H9 (cell line): ENCODE measurements at regions not wholly inside any gene's neighbourhood (a gene's known extent, or its start where the extent isn't known, plus 50 kb on each side); places are given as distances from the start of the nearest gene placed in this dataset.

Experiments
- DNase-seq: peaks from one replicate; pipeline ENCODE4 v3.0.0-alpha.2; 2017
- H2AFZ ChIP-seq: one replicate; pipeline ENCODE4 v1.6.1; 2013; ENCODE audit warnings: mild to moderate bottlenecking, low read length, control low read depth, moderate library complexity
- H2AK5ac ChIP-seq: 2 replicates; pipeline ENCODE4 v1.6.1; 2013; ENCODE audit warnings: low read length, control low read depth, mixed read lengths; ENCODE audit not compliant: insufficient read length
- H2BK120ac ChIP-seq: one replicate; pipeline ENCODE4 v1.6.1; 2013; ENCODE audit warnings: low read depth, mild to moderate bottlenecking, low read length, control low read depth, inconsistent platforms; ENCODE audit not compliant: poor library complexity, severe bottlenecking
- H2BK12ac ChIP-seq: 2 replicates; pipeline ENCODE4 v1.6.1; 2013; ENCODE audit warnings: low read length, control low read depth, mixed read lengths, low read depth; ENCODE audit not compliant: insufficient read length
- H2BK15ac ChIP-seq: 2 replicates; pipeline ENCODE4 v1.6.1; 2013; ENCODE audit warnings: low read depth, low read length, control low read depth
- H2BK20ac ChIP-seq: one replicate; pipeline ENCODE4 v1.6.1; 2013; ENCODE audit warnings: low read depth, mild to moderate bottlenecking, low read length, control low read depth, inconsistent platforms; ENCODE audit not compliant: poor library complexity, severe bottlenecking
- H2BK5ac ChIP-seq: 2 replicates; pipeline ENCODE4 v1.6.1; 2013; ENCODE audit warnings: low read length, control low read depth, mixed read lengths; ENCODE audit not compliant: insufficient read length
- H3K14ac ChIP-seq: 2 replicates; pipeline ENCODE4 v1.6.1; 2013; ENCODE audit warnings: low read length, control low read depth; ENCODE audit not compliant: insufficient read depth
- H3K18ac ChIP-seq: 2 replicates; pipeline ENCODE4 v1.6.1; 2013; ENCODE audit warnings: low read depth, mild to moderate bottlenecking, mixed read lengths, low read length, control low read depth; ENCODE audit not compliant: insufficient read length
- H3K23ac ChIP-seq: 2 replicates; pipeline ENCODE4 v1.6.1; 2013; ENCODE audit warnings: low read length, control low read depth, mixed read lengths, low read depth; ENCODE audit not compliant: insufficient read length
- H3K23me2 ChIP-seq: 2 replicates; pipeline ENCODE4 v1.6.1; 2013; ENCODE audit warnings: low read depth, mild to moderate bottlenecking, mixed read lengths, low read length, control low read depth; ENCODE audit not compliant: insufficient read length, poor library complexity, severe bottlenecking
- H3K27ac ChIP-seq: 2 replicates; pipeline ENCODE4 v1.5.1; 2013; ENCODE audit warnings: low read length, control low read depth, mixed read lengths, low read depth; ENCODE audit not compliant: insufficient read length
- H3K27me3 ChIP-seq: 2 replicates; pipeline ENCODE4 v1.6.1; 2013; ENCODE audit warnings: low read length, control low read depth, inconsistent platforms; ENCODE audit not compliant: insufficient read depth
- H3K4ac ChIP-seq: 2 replicates; pipeline ENCODE4 v1.6.1; 2013; ENCODE audit warnings: low read depth, mild to moderate bottlenecking, control low read depth, inconsistent platforms, low read length, moderate library complexity
- H3K4me1 ChIP-seq: 2 replicates; pipeline ENCODE4 v1.6.1; 2013; ENCODE audit warnings: low read length, control low read depth, inconsistent platforms; ENCODE audit not compliant: insufficient read depth
- H3K4me2 ChIP-seq: 2 replicates; pipeline ENCODE4 v1.6.1; 2013; ENCODE audit warnings: low read length, control low read depth, mixed read lengths; ENCODE audit not compliant: insufficient read length, insufficient read depth
- H3K56ac ChIP-seq: 2 replicates; pipeline ENCODE4 v1.6.1; 2013; ENCODE audit warnings: low read depth, mild to moderate bottlenecking, mixed read lengths, low read length, control low read depth; ENCODE audit not compliant: insufficient read length
- H3K79me1 ChIP-seq: 2 replicates; pipeline ENCODE4 v1.6.1; 2013; ENCODE audit warnings: low read depth, mild to moderate bottlenecking, moderate library complexity, low read length, control low read depth, inconsistent platforms; ENCODE audit not compliant: insufficient read depth, poor library complexity, severe bottlenecking
- H3K79me2 ChIP-seq: 2 replicates; pipeline ENCODE4 v1.6.1; 2013; ENCODE audit warnings: low read length, control low read depth, inconsistent platforms; ENCODE audit not compliant: insufficient read depth
- H3K9ac ChIP-seq: 2 replicates; pipeline ENCODE4 v1.6.1; 2013; ENCODE audit warnings: low read length, control low read depth, mixed read lengths; ENCODE audit not compliant: insufficient read length; ENCODE audit errors: extremely low read depth
- H3K9me3 ChIP-seq: one replicate; pipeline ENCODE4 v1.6.1; 2013; ENCODE audit warnings: low read depth, low read length, inconsistent platforms; ENCODE audit not compliant: control insufficient read depth
- H3T11ph ChIP-seq: one replicate; pipeline ENCODE4 v1.6.1; 2013; ENCODE audit warnings: mild to moderate bottlenecking, low read length, control low read depth, inconsistent platforms
- H4K20me1 ChIP-seq: one replicate; pipeline ENCODE4 v1.6.1; 2013; ENCODE audit not compliant: control insufficient read depth, insufficient read length, insufficient read depth
- H4K5ac ChIP-seq: 2 replicates; pipeline ENCODE4 v1.6.1; 2013; ENCODE audit warnings: low read depth, mild to moderate bottlenecking, mixed read lengths, low read length, control low read depth; ENCODE audit not compliant: insufficient read length
- H4K8ac ChIP-seq: replicated peaks from 2 replicates; pipeline ENCODE4 v1.6.1; 2013; ENCODE audit warnings: low read length, control low read depth, mixed read lengths, low read depth; ENCODE audit not compliant: insufficient read length
- H4K91ac ChIP-seq: 2 replicates; pipeline ENCODE4 v1.6.1; 2013; ENCODE audit warnings: low read depth, mild to moderate bottlenecking, moderate library complexity, mixed read lengths, low read length, control low read depth; ENCODE audit not compliant: insufficient read length
- H3K27ac Mint-ChIP-seq, 3 experiments: 2 replicates in 2 of 3; 3 replicates in 1 of 3; pipeline ENCODE4 v1.8.0; 2020 to 2021; ENCODE audit warnings: mixed read lengths in 3 of 3, mild to moderate bottlenecking in 1 of 3, moderate library complexity in 1 of 3
- H3K27me3 Mint-ChIP-seq: 2 replicates; pipeline ENCODE4 v1.8.0; 2021; ENCODE audit warnings: low read depth, mild to moderate bottlenecking, moderate library complexity, mixed read lengths
- H3K36me3 Mint-ChIP-seq, 3 experiments: 2 replicates in 2 of 3; 3 replicates in 1 of 3; pipeline ENCODE4 v1.8.0; 2020 to 2021; ENCODE audit warnings: low read depth in 3 of 3, mixed read lengths in 3 of 3; ENCODE audit not compliant: insufficient read depth in 1 of 3
- H3K4me1 Mint-ChIP-seq, 2 experiments: 2 replicates each; pipeline ENCODE4 v1.8.0; 2020; ENCODE audit warnings: mixed read lengths in 2 of 2
- H3K4me3 Mint-ChIP-seq, 2 experiments: 2 replicates in 1 of 2; 3 replicates in 1 of 2; pipeline ENCODE4 v1.8.0; 2020 to 2021; ENCODE audit warnings: mild to moderate bottlenecking in 2 of 2, mixed read lengths in 2 of 2, moderate library complexity in 1 of 2
- H3K9me3 Mint-ChIP-seq, 2 experiments: 2 replicates in 1 of 2; 3 replicates in 1 of 2; pipeline ENCODE4 v1.8.0; 2020; ENCODE audit warnings: mild to moderate bottlenecking in 2 of 2, mixed read lengths in 2 of 2, moderate library complexity in 1 of 2
- CTCF ChIP-seq: fragments of 200-600 bp; sonication (generic); conservative IDR thresholded peaks from 3 replicates; pipeline ENCODE4 v1.8.0; 2021; ENCODE audit warnings: antibody characterized with exemption, mild to moderate bottlenecking

GRCh38 chr5:114859438-114859735 lies 310.3 kb downstream of the TRIM36 start:
- H3K56ac ChIP-seq = no peak overlapping the region
- no peak for TF ChIP-seq CTCF
- H3K4me2 ChIP-seq = no peak overlapping the region
- H3K27ac ChIP-seq = no peak overlapping the region
- H3K4ac ChIP-seq = no peak overlapping the region
- H3K4me1 ChIP-seq = no peaks in the 10 kb centered on the region
- H2BK12ac ChIP-seq = no peak overlapping the region
- no peak overlapping the region for H3K4me3 Mint-ChIP-seq
- no peaks in the 10 kb centered on the region for H4K20me1 ChIP-seq
- H3K27ac Mint-ChIP-seq = no peak overlapping the region
- no peak overlapping the region for H4K91ac ChIP-seq
- no peak overlapping the region for H4K8ac ChIP-seq
- H3K27me3 Mint-ChIP-seq = no peaks in the 10 kb centered on the region
- H2AK5ac ChIP-seq = no peak overlapping the region
- H3K36me3 Mint-ChIP-seq = no peaks in the 10 kb centered on the region
- no peaks in the 10 kb centered on the region for H3K9me3 ChIP-seq
- no peak overlapping the region for H2AFZ ChIP-seq
- peaks cover 4% of the 10 kb centered on the region in 2 experiments for H3K4me1 Mint-ChIP-seq
- no peak overlapping the region for H2BK120ac ChIP-seq
- DNase-seq = no peak
- H3K18ac ChIP-seq = no peak overlapping the region
- no peaks in the 10 kb centered on the region for H3K79me1 ChIP-seq
- H3K79me2 ChIP-seq = no peaks in the 10 kb centered on the region
- H3K23ac ChIP-seq = no peak overlapping the region
- H2BK5ac ChIP-seq = no peak overlapping the region
- H3K14ac ChIP-seq = no peak overlapping the region
- no peaks in the 10 kb centered on the region for H3K27me3 ChIP-seq
- H2BK20ac ChIP-seq = no peak overlapping the region
- no peaks in the 10 kb centered on the region; a peak in 1 of 5 replicates for H3K9me3 Mint-ChIP-seq
- no peak overlapping the region for H3T11ph ChIP-seq
- no peak overlapping the region for H3K9ac ChIP-seq
- H4K5ac ChIP-seq = no peak overlapping the region
- no peaks in the 10 kb centered on the region for H3K23me2 ChIP-seq
- H2BK15ac ChIP-seq = no peak overlapping the region
